NB4 (cell line): ENCODE measurements at regions not wholly inside any gene's neighbourhood (a gene's known extent, or its start where the extent isn't known, plus 50 kb on each side); places are given as distances from the start of the nearest gene placed in this dataset.

ENCODE experiments used
- DNase-seq: peaks from one replicate; pipeline ENCODE4 v3.0.0; 2010; ENCODE audit warnings: low read depth
- H3K4me3 ChIP-seq: one replicate; pipeline ENCODE4 v1.5.1; 2011; ENCODE audit warnings: mild to moderate bottlenecking, low read depth, low read length, moderate library complexity
- CTCF ChIP-seq: IDR thresholded peaks from one replicate; pipeline ENCODE4 v1.5.1; 2012; ENCODE audit warnings: low read depth, low read length
- MAX ChIP-seq: IDR thresholded peaks from 2 replicates; pipeline ENCODE4 v1.6.1; 2011; ENCODE audit warnings: low read depth, low read length
- MYC ChIP-seq: IDR thresholded peaks from 2 replicates; pipeline ENCODE4 v1.6.1; 2011; ENCODE audit warnings: low read depth, low read length
- POLR2A ChIP-seq: IDR thresholded peaks from 2 replicates; pipeline ENCODE4 v1.6.1; 2011; ENCODE audit warnings: mild to moderate bottlenecking; ENCODE audit not compliant: insufficient read length; ENCODE audit errors: extremely low read depth

- TF ChIP-seq CTCF: no peak
- H3K4me3 ChIP-seq: no peak overlapping the region
- no peak for DNase-seq
Observed at GRCh38 chr17:77668518-77668917, 290.0 kb upstream of the TNRC6C start.

- DNase-seq: no peak
- no peak for TF ChIP-seq MAX
- no peak overlapping the region for H3K4me3 ChIP-seq
Observed at GRCh38 chr17:77670173-77670572, 288.3 kb upstream of the TNRC6C start.

- TF ChIP-seq POLR2A: no peak
- TF ChIP-seq MAX: no peak
- no peak for TF ChIP-seq CTCF
- no peak for TF ChIP-seq MYC
- DNase-seq: no peak
- H3K4me3 ChIP-seq: no peak overlapping the region
Observed at GRCh38 chr17:77674358-77674757, 284.1 kb upstream of the TNRC6C start.

- no peak overlapping the region for H3K4me3 ChIP-seq
- DNase-seq: no peak
- TF ChIP-seq MAX: no peak
- no peak for TF ChIP-seq CTCF
- no peak for TF ChIP-seq POLR2A
- no peak for TF ChIP-seq MYC
Observed at GRCh38 chr17:77675411-77675810, 283.1 kb upstream of the TNRC6C start.

GRCh38 chr17:77675816-77676215, 282.7 kb upstream of the TNRC6C start:
- TF ChIP-seq CTCF (no peak), POLR2A (no peak), MAX (no peak), MYC (no peak)

GRCh38 chr17:77676237-77676661, 282.3 kb upstream of the TNRC6C start:
- TF ChIP-seq POLR2A (no peak), MAX (no peak), MYC (no peak), CTCF (no peak)
- H3K4me3 ChIP-seq: no peak overlapping the region
- DNase-seq: no peak

More at GRCh38 chr17:77675816-77676215, 282.7 kb upstream of the TNRC6C start:
- no peak for DNase-seq
- no peak overlapping the region for H3K4me3 ChIP-seq
